ENCODE measurements at regions not wholly inside any gene's neighbourhood (a gene's known extent, or its start where the extent isn't known, plus 50 kb on each side); places are given as distances from the start of the nearest gene placed in this dataset.
"Not testable (repeated sequence)": the region's sequence is repeated elsewhere in the genome, so short reads cannot be mapped to it uniquely, and the experiment has no call there.

DNA sequence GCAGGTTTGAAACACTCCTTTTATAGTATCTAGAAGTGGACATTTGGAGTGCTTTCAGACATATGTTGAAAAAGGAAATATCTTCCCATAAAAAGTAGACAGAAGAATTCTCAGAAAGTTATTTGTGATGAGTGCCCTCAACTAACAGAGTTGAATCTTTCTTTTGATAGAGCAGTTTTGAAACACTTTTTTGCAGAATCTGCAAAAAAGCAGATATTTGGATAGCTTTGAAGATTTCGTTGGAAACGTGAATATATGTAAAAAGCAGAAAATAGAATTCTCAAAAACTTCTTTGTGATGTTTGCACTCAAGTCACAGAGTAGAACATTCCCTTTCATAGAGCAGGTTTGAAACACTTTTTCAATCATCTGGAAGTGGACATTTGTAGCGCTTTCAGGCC lies 676.4 kb upstream of the ZNF337 start:
- not testable (repeated sequence) for DNase-seq

DNA sequence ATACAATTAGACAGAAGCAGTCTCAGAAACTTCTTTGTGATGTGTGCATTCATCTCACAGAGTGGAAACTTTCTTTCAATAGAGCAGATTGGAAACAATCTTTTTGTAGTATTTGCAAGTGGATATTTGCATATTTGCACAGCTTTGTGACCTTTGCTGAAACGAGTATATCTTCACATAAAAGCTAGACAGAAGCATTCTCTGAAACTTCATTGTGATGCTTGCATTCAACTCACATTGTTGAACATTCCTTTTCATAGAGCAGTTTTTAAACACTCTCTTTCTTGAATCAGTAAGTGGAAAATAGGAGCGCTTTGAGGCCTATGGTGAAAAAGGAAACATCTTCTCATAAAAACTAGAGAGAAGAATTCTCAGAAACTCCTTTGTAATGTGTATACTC lies 657.9 kb upstream of the ZNF337 start:
- DNase-seq = no peak

DNA sequence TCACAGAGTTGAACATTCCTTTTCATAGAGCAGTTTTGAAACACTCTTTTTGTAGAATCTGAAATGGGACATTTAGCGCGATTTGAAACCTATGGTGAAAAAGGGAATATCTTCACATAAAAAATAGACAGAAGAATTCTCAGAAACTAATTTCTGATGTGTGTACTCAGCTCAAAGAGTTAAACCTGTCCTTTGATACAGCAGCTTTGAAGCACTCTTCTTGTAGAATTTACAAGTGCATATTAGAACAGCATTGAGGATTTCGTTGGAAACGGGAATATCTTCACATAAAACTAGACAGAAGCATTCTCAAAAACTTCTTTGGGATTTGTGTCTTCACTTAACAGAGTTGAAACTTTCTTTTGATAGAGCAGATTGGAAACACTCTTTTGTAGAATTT lies 650.7 kb upstream of the ZNF337 start:
- no peak for DNase-seq

DNA sequence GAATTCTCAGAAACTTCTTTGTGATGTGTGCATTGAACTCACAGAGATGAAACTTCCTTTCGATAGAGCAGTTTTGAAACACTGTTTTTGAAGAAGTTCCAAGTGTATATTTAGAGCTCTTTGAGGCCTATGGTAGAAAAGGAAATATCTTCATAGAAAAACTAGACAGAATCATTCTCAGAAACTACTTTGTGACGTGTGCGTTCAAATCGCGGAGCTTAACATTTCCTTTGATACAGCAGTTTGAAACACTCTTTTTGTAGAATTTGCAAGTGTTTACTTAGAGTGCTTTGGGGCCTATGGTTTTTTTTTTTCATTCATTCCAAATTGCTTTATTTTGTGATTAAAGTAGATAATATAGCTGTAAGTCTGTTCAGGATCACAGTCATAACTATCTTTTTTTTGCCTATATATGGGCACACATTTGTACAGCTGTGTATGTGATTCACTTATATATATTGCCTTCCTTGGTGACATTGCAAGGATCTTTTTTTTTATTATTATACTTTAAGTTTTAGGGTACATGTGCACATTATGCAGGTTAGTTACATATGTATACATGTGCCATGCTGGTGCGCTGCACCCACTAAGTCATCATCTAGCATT lies 643.9 kb upstream of the ZNF337 start:
- not testable (repeated sequence) for DNase-seq

DNA sequence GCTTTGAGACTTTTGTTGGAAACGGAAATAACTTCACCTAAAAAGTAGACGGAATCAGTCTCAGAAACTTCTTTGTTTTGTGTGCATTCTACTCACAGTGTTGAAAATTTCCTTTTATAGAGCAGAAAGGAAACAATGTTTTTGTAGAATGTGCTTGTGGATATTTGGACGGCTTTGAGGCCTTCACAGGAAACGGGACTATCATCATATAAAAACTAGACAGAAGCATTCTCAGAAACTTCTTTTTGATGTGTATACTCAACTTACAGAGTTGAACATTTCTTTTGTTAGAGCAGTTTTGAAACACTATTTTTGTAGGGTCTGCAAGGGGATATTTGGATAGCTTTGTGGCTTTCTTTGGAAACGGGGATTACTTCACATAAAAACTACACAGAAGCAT lies 627.5 kb upstream of the ZNF337 start:
- DNase-seq = no peak

DNA sequence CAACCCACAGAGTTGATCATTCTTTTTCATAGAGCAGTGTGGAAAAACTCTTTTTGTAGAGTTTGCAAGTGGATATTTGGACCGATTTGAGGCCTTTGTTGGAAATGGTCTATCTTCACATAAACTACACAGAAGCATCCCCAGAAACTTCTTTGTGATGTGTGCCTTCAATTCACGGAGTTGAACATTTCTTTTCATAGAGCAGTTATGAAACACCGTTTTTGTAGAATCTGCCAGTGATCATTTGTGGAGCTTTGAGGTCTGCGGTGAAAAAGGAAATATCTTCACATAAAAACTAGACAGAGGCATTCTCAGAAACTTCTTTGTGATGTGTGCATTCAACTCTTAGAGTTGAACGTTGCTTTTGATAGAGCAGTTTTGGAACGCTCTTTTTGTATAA lies 618.4 kb upstream of the ZNF337 start:
- no peak for DNase-seq

DNA sequence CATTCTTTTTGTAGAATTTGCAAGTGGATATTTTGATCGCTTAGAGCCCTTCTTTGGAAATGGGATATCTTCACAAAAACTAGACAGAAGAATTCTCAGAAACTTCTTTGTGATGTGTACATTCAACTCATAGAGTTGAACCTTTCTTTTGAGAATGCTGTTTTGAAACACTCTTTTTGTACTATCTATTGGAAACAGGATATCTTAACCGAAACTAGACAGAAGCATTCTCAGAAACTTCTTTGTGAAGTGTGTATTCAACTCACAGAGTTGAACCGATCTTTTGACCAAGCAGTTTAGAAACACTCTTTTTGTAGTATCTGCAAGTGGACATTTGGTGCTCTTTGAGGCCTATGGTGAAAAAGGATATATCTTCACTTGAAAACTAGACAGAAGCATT lies 613.1 kb upstream of the ZNF337 start:
- DNase-seq = not testable (repeated sequence)

DNA sequence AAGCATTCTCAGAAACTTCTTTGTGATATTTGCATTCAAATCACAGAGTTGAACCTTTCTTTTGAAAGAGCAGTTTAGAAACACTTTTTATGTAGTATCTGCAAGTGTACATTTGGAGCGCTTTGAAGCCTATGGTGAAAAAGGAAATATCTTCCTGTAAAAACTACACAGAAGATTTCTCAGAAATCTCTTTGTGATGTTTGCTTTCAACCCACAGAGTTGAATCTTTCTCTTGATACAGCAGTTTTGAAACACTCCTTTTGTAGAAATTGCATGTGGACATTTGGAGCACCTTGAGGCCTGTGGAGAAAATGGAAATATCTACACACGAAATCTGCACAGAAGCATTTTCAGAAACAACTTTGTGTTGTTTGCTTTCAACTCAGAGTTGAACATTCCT lies 612.3 kb upstream of the ZNF337 start:
- DNase-seq = no peak

DNA sequence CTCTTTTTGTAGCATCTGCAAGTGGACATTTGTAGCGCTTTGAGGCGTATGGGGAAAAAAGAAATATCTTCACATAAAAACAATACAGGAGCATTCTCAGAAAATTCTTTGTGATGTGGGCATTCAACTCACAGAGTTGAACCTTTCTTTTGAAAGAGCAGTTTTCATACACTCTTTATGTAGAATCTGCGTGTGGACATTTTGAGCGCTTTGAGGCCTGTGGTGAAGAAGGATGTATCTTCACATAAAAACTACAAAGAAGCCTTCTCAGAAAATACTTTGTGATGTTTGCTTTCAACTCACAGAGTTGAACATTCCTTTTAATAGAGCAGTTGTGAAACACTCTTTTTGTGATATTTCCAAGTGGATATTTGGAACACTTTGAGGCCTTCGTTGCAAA lies 598.4 kb upstream of the ZNF337 start:
- DNase-seq = no peak

DNA sequence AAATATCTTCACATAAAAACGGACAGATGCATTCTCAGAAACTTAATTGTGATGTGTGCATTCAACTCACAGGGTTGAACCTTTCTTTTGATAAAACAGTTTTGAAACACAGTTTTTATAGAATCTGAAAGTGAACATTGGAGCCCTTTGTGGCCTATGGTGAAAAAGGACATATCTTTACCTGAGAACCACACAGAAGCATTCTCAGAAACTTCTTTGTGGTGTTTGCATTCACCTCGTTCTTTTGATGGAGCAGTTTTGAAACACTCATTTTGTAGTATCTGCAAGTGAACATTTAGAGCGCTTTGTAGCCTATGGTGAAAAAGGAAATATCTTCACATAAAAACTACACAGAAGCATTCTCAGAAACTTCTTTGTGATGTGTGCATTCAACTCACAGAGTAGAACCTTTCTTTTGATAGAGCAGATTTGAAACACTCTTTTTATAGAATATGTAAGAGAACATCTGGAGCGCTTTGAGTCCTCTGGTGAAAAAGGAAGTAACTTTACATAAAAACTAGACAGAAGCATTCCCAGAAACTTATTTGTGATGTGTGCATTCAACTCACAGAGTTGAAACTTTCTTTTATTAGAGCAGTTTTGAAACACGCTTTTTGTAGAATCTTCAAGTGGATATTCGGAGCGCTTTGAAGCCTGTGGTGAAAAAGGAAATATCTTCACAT lies 591.9 kb upstream of the ZNF337 start:
- not testable (repeated sequence) for DNase-seq

DNA sequence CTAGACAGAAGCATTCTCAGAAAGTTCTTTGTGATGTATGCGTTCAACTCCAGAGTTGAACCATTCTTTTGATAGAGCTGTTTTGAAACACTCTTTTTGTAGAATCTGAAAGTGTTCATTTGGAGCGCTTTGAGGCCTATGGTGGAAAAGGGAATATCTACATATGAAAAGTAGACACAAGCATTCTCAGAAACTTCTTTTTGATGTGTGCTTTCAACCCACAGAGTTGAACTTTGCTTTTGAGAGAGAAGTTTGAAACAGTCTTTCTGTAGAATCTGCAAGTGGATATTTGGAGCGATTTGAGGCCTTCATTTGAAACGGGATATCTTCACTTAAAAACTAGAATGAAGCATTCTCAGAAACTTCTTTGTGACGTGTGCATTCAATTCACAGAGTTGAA lies 582.6 kb upstream of the ZNF337 start:
- DNase-seq = no peak

DNA sequence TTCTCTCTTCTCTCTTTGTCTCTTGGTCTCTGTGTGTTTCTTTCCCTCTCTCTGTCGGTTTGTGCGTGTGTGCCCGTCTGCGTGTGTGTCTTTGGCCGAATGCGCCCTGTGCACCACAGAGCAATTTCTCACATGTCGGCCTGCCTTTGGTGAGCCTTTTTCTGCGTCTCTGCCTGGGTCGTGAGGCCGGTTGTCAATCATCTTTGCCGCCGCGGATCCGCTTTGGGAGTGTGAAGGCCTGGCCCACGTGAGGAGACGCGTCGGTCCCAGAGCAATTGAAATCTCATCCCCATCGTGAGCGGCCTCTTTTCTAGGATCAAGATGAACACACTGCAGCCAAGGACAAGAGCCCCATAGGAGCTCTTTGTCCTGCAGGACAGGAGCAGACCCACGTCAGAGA lies 580.7 kb upstream of the ZNF337 start:
- DNase-seq = no peak

DNA sequence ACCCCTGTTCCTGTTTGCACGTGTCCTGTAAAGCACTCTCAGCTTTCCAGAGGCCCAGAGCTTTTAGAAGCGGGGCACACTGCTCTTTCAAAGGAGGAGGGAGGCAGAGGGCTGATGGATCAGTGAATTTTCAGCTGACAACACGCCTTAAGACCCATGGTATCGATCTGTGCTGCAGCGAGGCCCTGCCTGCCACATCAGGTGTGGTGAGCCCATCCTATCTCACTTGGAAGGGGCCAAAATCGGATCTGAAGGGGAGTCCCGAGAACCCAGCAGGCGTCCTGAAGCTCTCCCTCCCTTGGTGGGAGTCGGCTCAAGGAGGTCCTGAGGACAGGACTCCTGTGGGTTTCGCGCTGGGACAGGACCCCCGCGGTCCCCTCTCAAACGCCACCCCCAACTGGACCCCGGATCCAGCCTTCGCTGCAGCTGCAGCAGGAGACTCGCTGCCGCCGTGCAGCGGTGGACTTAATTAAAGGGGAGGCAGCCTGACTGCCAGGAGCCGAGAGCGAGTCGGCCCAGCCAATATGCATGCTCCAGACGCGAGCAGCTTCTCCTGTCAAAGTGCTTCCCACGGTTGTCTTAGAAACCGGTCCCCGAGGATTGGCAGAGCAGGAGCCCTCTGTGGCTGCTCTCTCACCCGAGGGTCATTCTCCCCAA lies 580.0 kb upstream of the ZNF337 start:
- no peak for DNase-seq

DNA sequence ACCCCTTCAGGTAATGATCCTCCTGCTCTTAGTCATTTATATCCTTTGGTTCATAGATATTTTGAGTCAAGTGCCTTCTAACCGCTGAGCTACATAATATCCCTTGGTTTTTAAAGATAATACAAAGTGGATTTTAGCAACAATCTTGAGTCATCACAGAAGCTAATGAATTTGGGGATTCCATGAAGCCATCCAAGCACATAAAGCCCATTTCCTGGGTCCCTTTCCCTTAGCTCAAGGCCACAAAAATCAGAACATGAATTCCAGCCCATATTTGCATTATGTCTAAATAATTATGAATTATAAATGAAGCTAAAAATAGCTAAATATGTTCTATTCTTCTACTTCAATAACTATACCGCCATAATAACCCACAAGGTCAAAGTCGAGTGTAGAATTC lies 572.1 kb upstream of the ZNF337 start:
- DNase-seq = not testable (repeated sequence)

DNA sequence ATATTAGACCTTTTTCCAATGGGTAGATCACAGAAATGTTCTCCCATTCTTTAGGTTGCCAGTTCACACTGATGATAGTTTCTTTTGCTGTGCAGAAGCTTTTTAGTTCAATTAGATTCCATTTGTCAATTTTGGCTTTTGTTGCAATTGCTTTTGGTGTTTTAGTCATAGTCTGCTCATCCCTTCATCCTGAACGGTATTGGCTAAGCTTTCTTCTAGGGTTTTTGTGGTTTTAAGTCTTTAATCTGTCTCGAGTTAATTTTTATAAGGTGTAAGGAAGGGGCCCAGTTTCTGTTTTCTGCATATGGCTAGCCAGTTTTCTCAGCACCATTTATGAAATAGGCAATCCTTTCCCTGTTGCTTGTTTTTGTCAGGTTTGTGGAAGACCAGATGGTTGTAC lies 564.3 kb upstream of the ZNF337 start:
- DNase-seq = not testable (repeated sequence)

DNA sequence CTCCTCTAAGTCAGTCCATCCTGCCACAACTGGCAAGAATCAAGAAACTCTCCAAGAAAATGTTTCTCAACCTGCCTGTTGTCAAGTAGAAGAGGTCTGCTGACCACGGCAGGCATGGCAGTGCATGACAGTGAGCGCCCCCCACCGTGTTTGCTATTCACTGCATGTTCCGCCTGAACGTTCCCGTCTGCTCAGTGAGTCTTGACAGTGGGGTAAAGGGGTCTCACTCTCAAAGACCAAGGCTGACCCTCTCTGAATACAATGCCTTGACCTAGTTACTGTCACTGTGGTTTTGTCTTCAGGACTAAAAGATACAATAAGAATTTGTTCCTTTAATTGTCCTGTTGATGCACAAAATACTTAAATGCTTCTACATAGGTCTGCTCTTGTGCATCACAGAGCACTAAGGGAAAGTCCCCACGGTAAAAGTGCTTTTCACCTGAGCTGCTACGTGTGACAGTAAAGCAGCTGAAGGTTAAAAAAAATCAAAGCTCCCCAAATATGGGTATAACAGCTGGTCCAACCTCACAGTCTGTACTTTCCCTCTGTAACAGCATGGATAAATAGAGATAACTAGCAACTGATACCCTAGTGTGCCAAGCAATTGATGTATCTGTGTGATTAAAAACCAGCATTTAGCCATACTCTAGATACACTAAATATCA lies 555.8 kb upstream of the ZNF337 start:
- DNase-seq = not testable (repeated sequence)

DNA sequence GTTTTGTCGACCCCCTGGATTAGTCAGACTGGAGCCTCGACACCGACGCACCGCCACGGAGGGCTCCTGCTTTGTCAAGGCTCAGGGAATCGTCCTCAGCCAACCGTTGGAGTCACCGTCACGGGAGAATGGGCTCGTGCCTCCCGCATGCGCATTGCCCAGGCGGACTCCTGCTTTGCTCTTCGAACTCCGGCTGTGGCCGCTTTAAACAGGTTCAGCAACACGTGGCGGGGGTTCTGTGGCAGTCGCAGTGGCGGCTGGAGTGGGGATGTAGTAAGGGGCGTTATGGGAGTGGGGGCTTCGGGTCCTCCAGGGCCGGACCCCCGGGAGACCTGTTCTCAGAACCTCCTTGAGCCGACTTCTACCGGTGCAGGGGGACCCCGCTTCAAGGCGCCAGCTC lies 554.7 kb upstream of the ZNF337 start:
- DNase-seq = not testable (repeated sequence)

DNA sequence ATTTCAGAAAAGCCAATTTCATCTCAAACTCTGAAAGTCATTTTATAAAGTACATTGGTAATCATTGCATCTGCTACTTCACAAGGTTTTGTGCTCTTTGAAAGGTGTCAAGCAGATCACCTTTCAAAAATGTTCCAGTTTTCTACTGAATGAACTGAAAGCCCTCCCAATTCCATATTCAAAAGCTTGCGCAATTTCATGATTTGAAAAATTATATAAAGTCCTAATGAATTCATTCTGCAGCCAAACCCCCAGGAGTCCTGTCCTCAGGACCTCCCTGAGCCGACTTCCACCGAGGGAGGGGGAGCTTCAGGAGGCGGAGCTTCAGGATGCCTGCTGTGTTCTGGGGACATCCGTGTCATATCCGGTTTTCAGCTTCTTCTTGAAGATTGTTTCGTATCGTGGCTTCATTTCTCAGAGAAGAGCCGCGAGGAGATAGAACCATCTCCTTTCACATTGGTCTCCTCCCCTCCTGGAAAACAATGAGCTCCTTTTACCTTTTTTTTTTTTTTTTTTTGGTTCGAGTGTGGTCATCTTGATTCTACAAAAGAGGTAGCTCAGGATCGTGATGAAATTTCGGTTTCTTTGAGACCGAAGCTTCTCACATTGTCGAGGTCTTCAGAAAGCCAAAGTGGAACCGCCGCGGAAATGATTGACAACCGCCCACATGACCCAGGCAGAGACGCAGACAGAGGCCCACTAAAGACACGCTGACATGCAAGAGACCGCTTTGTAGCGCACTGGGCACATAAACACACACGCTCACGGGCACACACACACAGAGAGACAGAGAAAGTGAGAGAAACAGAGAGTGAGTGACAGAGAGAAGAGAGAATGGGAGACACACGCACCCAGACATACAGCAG lies 553.8 kb upstream of the ZNF337 start:
- DNase-seq = not testable (repeated sequence)

DNA sequence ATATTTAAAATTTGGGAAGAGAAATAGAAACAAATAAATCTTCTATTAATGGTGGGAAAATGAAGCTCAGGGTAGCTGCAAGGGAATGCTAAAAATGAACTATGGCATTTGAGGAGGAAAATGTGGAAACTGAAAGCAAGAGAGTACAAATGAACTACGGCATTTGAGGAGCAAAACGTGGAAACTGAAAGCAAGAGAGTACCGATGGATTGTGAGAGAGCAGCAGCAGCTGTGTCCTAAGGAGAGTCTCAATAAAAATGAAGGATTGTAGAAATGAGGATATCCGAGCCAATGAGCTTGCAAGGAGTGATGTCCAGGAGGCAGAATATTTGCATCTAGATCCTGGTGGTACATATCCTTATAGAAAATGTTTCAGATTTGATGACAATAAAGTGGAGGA lies 547.1 kb upstream of the ZNF337 start:
- no peak for DNase-seq

DNA sequence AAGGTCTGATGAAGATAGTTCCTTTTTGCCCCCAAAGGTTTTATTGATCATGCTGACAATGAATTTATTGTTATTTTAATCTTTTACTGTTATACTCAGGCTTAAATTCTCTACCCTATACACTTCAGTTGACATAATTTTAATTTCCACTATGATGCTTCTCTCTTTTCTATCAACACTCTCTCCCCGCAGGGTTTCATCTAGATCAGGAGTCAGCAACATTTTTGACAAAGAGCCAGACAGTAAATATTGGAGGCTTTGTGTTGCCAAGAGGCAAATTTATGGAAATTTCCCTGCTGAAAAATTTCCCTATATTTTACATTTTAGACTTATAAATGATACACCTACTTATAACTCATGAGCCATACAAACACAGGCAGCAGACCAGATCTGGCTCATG lies 524.0 kb upstream of the ZNF337 start:
- DNase-seq = not testable (repeated sequence)

DNA sequence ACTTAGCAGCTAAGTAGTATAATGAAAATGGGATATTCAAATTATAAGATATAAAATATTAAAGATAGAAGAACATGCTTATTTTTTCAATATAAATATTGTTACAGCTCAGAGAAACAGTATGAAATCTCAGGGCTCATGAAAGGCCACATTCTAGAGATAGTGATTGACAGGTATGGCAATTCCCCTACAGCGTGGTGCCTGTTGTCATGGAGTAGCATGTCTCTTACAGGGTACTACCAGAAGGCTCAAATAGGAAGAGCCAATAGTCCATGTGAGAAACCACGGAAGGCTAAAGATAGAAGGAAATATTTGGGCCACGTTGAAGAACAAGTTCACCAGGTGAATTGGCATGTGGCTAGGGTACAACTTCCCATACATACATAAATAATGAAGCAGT lies 522.9 kb upstream of the ZNF337 start:
- DNase-seq = not testable (repeated sequence)

DNA sequence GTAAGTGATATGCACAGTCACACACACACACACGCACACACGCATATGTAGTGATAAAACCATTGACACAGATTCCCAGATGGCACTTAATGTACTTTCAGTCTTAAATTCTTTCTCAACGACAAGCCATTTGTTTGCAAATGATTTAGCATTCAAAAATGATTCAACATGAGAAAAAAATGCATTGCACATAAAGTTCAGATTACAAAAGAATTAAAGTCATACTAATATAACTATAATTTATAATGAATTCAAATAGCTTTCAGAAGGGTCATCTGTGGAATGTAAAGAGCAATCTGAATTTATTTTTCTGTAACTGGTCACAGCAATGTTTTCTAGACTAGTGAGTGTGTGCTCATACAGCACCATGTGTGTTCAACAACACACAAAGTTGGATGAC lies 521.6 kb upstream of the ZNF337 start:
- DNase-seq = no peak

DNA sequence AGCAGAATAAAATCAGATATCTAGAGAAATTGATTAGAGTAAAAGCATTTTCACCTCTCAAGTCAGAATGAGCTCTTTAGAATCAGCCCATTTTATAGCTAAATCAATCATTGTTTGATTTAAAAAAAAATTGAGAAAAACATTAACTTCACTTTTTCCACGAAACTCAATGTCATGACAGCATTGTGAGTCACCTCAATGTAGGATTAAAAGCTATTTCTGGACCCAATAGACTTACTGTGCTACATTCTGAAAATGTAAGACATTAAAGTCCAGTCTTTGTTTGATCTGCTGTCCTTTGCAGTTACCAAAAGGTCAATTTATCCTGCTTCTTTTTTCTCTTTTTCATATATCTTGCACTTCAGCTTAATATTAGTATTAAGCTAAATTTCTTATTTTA lies 519.4 kb upstream of the ZNF337 start:
- DNase-seq = no peak

All from NCI-H187 treated with DMSO at 0.1 percent for 48 hours (cell line).